NB4 (cell line): ENCODE measurements at regions not wholly inside any gene's neighbourhood (a gene's known extent, or its start where the extent isn't known, plus 50 kb on each side); places are given as distances from the start of the nearest gene placed in this dataset.

Experiments used
- MAX ChIP-seq: IDR thresholded peaks from 2 replicates; pipeline ENCODE4 v1.6.1; 2011; ENCODE audit warnings: low read depth, low read length
- MYC ChIP-seq: IDR thresholded peaks from 2 replicates; pipeline ENCODE4 v1.6.1; 2011; ENCODE audit warnings: low read depth, low read length
- POLR2A ChIP-seq: IDR thresholded peaks from 2 replicates; pipeline ENCODE4 v1.6.1; 2011; ENCODE audit warnings: mild to moderate bottlenecking; ENCODE audit not compliant: insufficient read length; ENCODE audit errors: extremely low read depth
- TF ChIP-seq, protein P1 (sequence below): IDR thresholded peaks from one replicate; pipeline ENCODE4 v1.5.1; 2012; ENCODE audit warnings: low read depth, low read length

GRCh38 chr10:130958981-130959751 lies 352.4 kb downstream of the TCERG1L start:
- TF ChIP-seq POLR2A (no peak), MAX (no peak), MYC (no peak)
- TF ChIP-seq, protein P1, sequence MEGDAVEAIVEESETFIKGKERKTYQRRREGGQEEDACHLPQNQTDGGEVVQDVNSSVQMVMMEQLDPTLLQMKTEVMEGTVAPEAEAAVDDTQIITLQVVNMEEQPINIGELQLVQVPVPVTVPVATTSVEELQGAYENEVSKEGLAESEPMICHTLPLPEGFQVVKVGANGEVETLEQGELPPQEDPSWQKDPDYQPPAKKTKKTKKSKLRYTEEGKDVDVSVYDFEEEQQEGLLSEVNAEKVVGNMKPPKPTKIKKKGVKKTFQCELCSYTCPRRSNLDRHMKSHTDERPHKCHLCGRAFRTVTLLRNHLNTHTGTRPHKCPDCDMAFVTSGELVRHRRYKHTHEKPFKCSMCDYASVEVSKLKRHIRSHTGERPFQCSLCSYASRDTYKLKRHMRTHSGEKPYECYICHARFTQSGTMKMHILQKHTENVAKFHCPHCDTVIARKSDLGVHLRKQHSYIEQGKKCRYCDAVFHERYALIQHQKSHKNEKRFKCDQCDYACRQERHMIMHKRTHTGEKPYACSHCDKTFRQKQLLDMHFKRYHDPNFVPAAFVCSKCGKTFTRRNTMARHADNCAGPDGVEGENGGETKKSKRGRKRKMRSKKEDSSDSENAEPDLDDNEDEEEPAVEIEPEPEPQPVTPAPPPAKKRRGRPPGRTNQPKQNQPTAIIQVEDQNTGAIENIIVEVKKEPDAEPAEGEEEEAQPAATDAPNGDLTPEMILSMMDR: no peak
